SK-N-SH (cell line): ENCODE measurements at regions not wholly inside any gene's neighbourhood (a gene's known extent, or its start where the extent isn't known, plus 50 kb on each side); places are given as distances from the start of the nearest gene placed in this dataset.

Experiments used
- CTCF ChIA-PET: fragments of 300-600, 350-600 bp; formaldehyde crosslinking; extraction: SDS; loops from one replicate; lab custom pipeline; 2021; lab: Yijun Ruan, JAX
- POLR2A ChIA-PET: fragments of 350-600 bp; sonication (Branson Sonifier 250); formaldehyde crosslinking; extraction: SDS; loops from one replicate; lab custom pipeline; 2020; ENCODE audit warnings: antibody characterized with exemption, inconsistent platforms; lab: Yijun Ruan, JAX
- DNase-seq: peaks from one replicate; pipeline ENCODE4 v3.0.0; 2012
- H2AFZ ChIP-seq: fragments of 200-600 bp; sonication (generic); 2 replicates; pipeline ENCODE4 v1.8.1; 2016; ENCODE audit warnings: antibody characterized with exemption, mild to moderate bottlenecking, low read depth
- H3F3A ChIP-seq: fragments of 200-600 bp; sonication (generic); replicated peaks from 2 replicates; pipeline ENCODE3; 2016; ENCODE audit warnings: antibody characterized with exemption, mild to moderate bottlenecking; ENCODE audit not compliant: insufficient read depth
- H3K27ac ChIP-seq, 2 experiments: fragments of 200-500 bp in 1 of 2; fragments of 200-600 bp in 1 of 2; sonication (Bioruptor generic) in 1 of 2; sonication (generic), shearing (Covaris generic) in 1 of 2; 2 replicates each; pipeline versions ENCODE4 v1.5.1 to v1.6.1; 2014 to 2016; ENCODE audit warnings: low read depth in 2 of 2, inconsistent platforms in 1 of 2, low read length in 1 of 2, mild to moderate bottlenecking in 1 of 2, mixed read lengths in 1 of 2
- H3K27me3 ChIP-seq: fragments of 200-600 bp; sonication (generic), shearing (Covaris generic); 2 replicates; pipeline ENCODE4 v1.6.1; 2016; ENCODE audit warnings: mixed run types; ENCODE audit not compliant: insufficient read depth
- H3K36me3 ChIP-seq, 2 experiments: fragments of 200-500 bp in 1 of 2; fragments of 200-600 bp in 1 of 2; sonication (Bioruptor generic) in 1 of 2; sonication (generic) in 1 of 2; replicated peaks in 1 of 2; 2 replicates each; pipeline versions ENCODE3 to v1.5.1; 2014 to 2016; ENCODE audit warnings: low read length in 1 of 2, mild to moderate bottlenecking in 1 of 2; ENCODE audit not compliant: insufficient read depth in 2 of 2, control insufficient read depth in 1 of 2
- H3K4me1 ChIP-seq, 2 experiments: fragments of 200-500 bp in 1 of 2; fragments of 200-600 bp in 1 of 2; sonication (Bioruptor generic) in 1 of 2; sonication (generic), shearing (Covaris generic) in 1 of 2; 2 replicates each; pipeline versions ENCODE4 v1.5.1 to v1.6.1; 2014 to 2016; ENCODE audit warnings: low read depth in 1 of 2, low read length in 1 of 2, mixed run types in 1 of 2; ENCODE audit not compliant: insufficient read depth in 2 of 2, control insufficient read depth in 1 of 2
- H3K4me2 ChIP-seq: fragments of 200-600 bp; sonication (generic), shearing (Covaris generic); 2 replicates; pipeline ENCODE4 v1.6.1; 2017; ENCODE audit warnings: mixed run types
- H3K4me3 ChIP-seq, 2 experiments: fragments of 200-500 bp in 1 of 2; fragments of 200-600 bp in 1 of 2; sonication (Bioruptor generic) in 1 of 2; sonication (generic), shearing (Covaris generic) in 1 of 2; 2 replicates each; pipeline versions ENCODE4 v1.5.1 to v1.8.1; 2014 to 2016; ENCODE audit warnings: low read depth in 2 of 2, inconsistent platforms in 1 of 2, low read length in 1 of 2, mild to moderate bottlenecking in 1 of 2, mixed read lengths in 1 of 2, moderate library complexity in 1 of 2
- H3K79me2 ChIP-seq: fragments of 200-600 bp; sonication (generic); 2 replicates; pipeline ENCODE4 v1.8.1; 2017; ENCODE audit warnings: mild to moderate bottlenecking; ENCODE audit not compliant: insufficient read depth
- H3K9ac ChIP-seq: fragments of 200-600 bp; sonication (generic); 2 replicates; pipeline ENCODE4 v1.6.1; 2017; ENCODE audit warnings: mixed run types
- H3K9me2 ChIP-seq: fragments of 200-600 bp; sonication (generic); 2 replicates; pipeline ENCODE4 v1.6.1; 2017; ENCODE audit warnings: mixed run types
- H3K9me3 ChIP-seq: fragments of 200-600 bp; sonication (generic); 2 replicates; pipeline ENCODE4 v1.6.1; 2017; ENCODE audit warnings: mixed run types, mild to moderate bottlenecking, moderate library complexity
- H4K20me1 ChIP-seq: fragments of 200-600 bp; sonication (generic); 2 replicates; pipeline ENCODE4 v1.6.1; 2017; ENCODE audit warnings: mild to moderate bottlenecking, mixed run types; ENCODE audit not compliant: insufficient read depth
- EZH2phosphoT487 ChIP-seq: fragments of 200-600 bp; sonication (generic); IDR thresholded peaks from 2 replicates; pipeline ENCODE4 v1.6.1; 2017; ENCODE audit warnings: low read depth, mixed run types, mild to moderate bottlenecking, antibody characterized with exemption, moderate library complexity, borderline replicate concordance
- FOSL2 ChIP-seq: IDR thresholded peaks from 2 replicates; pipeline ENCODE4 v1.4.0; 2012; ENCODE audit warnings: low read depth, mild to moderate bottlenecking, moderate library complexity, borderline replicate concordance
- FOXM1 ChIP-seq: IDR thresholded peaks from 2 replicates; pipeline ENCODE4 v1.4.0; 2012; ENCODE audit warnings: low read depth, mild to moderate bottlenecking
- GATA2 ChIP-seq: sonication (generic); formaldehyde crosslinking; IDR thresholded peaks from 2 replicates; pipeline ENCODE4 v1.5.0; 2020; ENCODE audit warnings: mild to moderate bottlenecking, missing genetic modification reagents
- JUND ChIP-seq: IDR thresholded peaks from 2 replicates; pipeline ENCODE4 v1.4.0; 2012
- MEF2A ChIP-seq: IDR thresholded peaks from 2 replicates; pipeline ENCODE4 v1.4.0; 2012; ENCODE audit warnings: low read depth, borderline replicate concordance
- MXI1 ChIP-seq: IDR thresholded peaks from 2 replicates; pipeline ENCODE4 v1.6.1; 2012; ENCODE audit warnings: mild to moderate bottlenecking, low read depth, low read length, improper control_type of control experiment
- NFIC ChIP-seq: IDR thresholded peaks from 2 replicates; pipeline ENCODE4 v1.4.0; 2012; ENCODE audit warnings: borderline replicate concordance
- NRF1 ChIP-seq: IDR thresholded peaks from 2 replicates; pipeline ENCODE4 v1.6.1; 2012; ENCODE audit warnings: low read depth, mild to moderate bottlenecking, low read length
- PBX3 ChIP-seq: IDR thresholded peaks from 2 replicates; pipeline ENCODE4; 2012
- POLR2AphosphoS5 ChIP-seq: IDR thresholded peaks from 2 replicates; pipeline ENCODE4 v1.6.1; 2012; ENCODE audit warnings: low read depth, low read length
- REST ChIP-seq: IDR thresholded peaks from 2 replicates; pipeline ENCODE4 v1.6.1; 2012; ENCODE audit warnings: mild to moderate bottlenecking, low read depth, low read length, moderate library complexity
- TCF12 ChIP-seq: IDR thresholded peaks from 2 replicates; pipeline ENCODE4 v1.4.0; 2012
- USF1 ChIP-seq: IDR thresholded peaks from 2 replicates; pipeline ENCODE4 v1.4.0; 2012; ENCODE audit warnings: low read depth, borderline replicate concordance
- TF ChIP-seq, protein P1 (sequence below): IDR thresholded peaks from 2 replicates; pipeline ENCODE4 v1.4.0; 2012; ENCODE audit warnings: low read depth
- TF ChIP-seq, protein P2 (sequence below): fragments of 150-350 bp; IDR thresholded peaks from 2 replicates; pipeline ENCODE4 v1.6.1; 2017; ENCODE audit warnings: antibody characterized with exemption, low read length, low read depth, borderline replicate concordance

- TF ChIP-seq REST (no peak), TCF12 (peak; percentile 58; the same call in 1 of the 2 replicates)
- TF ChIP-seq, all 33 proteins: peak for 5
Measured at GRCh38 chr3:110933821-110934426, 137.7 kb upstream of the NECTIN3 start (continued).

DNA sequence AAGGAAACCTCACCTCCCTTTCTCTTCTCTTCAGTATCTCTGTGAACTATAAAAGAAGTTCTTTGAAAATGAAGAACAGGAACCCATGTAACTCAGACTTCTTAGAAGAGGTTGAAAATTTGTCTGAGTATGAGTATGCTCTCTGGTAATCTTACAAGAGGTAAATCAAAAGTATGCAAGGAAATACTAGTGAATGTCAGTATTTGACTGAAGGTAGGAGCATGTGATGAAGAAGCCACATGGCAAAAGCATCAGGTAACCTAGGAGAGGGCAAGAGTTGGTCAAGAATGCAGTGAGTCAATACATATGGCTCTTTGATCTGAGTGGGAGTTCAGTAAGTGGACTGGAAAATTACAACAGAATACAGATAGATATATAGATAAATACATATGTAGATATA lies 133.0 kb upstream of the NECTIN3 start:
- DNase-seq: no peak
- TF ChIP-seq, protein P1, sequence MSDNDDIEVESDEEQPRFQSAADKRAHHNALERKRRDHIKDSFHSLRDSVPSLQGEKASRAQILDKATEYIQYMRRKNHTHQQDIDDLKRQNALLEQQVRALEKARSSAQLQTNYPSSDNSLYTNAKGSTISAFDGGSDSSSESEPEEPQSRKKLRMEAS: no peak
- no peak for TF ChIP-seq PBX3
- TF ChIP-seq NRF1: no peak
- TF ChIP-seq USF1: no peak
- TF ChIP-seq GATA2 (CRISPR knock-in tag): no peak
- no peak for TF ChIP-seq MXI1
- TF ChIP-seq POLR2AphosphoS5: no peak
- no peak for TF ChIP-seq FOXM1
- TF ChIP-seq FOSL2: no peak
- no peak for TF ChIP-seq JUND
- TF ChIP-seq, protein P2, sequence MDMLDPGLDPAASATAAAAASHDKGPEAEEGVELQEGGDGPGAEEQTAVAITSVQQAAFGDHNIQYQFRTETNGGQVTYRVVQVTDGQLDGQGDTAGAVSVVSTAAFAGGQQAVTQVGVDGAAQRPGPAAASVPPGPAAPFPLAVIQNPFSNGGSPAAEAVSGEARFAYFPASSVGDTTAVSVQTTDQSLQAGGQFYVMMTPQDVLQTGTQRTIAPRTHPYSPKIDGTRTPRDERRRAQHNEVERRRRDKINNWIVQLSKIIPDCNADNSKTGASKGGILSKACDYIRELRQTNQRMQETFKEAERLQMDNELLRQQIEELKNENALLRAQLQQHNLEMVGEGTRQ: no peak
- no peak for TF ChIP-seq NFIC
- no peak for TF ChIP-seq EZH2phosphoT487
- no peak for TF ChIP-seq REST
- no peak for TF ChIP-seq MEF2A
- TF ChIP-seq, all 33 proteins: peak for 0
- no peak overlapping the region for H3K27ac ChIP-seq
- no peak overlapping the region for H3K9ac ChIP-seq
- H3K4me3 ChIP-seq: no peak overlapping the region
- H3K79me2 ChIP-seq: no peaks in the 10 kb centered on the region
- POLR2A ChIA-PET: no interaction called here
- H4K20me1 ChIP-seq: no peaks in the 10 kb centered on the region
- no peaks in the 10 kb centered on the region for H3K36me3 ChIP-seq
- CTCF ChIA-PET: no interaction called here
- no peaks in the 10 kb centered on the region for H3K4me1 ChIP-seq
- H3F3A ChIP-seq: no peaks in the 10 kb centered on the region
- H3K9me2 ChIP-seq: no peaks in the 10 kb centered on the region
- no peaks in the 10 kb centered on the region for H3K9me3 ChIP-seq
- no peak overlapping the region for H3K4me2 ChIP-seq
- H3K27me3 ChIP-seq: no peaks in the 10 kb centered on the region
- no peak overlapping the region for H2AFZ ChIP-seq
